OCI-LY7 (cell line): ENCODE measurements at regions not wholly inside any gene's neighbourhood (a gene's known extent, or its start where the extent isn't known, plus 50 kb on each side); places are given as distances from the start of the nearest gene placed in this dataset.

Experiments
- BruUV-seq: library from RNA; stranded (reverse); fragments of 400-500 nt; replicated peaks from 2 replicates; lab custom pipeline; 2021; lab: Mats Ljungman, UMichigan
- CTCF ChIA-PET: fragments of 300-600 bp; sonication (Branson Sonifier 250); formaldehyde crosslinking; loops from one replicate; lab custom pipeline; 2022; ENCODE audit warnings: antibody characterized with exemption; ENCODE audit not compliant: unreplicated experiment; lab: Charles Lee
- POLR2A ChIA-PET: fragments of 300-600 bp; sonication (Branson Sonifier 250); formaldehyde crosslinking; loops from one replicate; lab custom pipeline; 2022; ENCODE audit warnings: antibody characterized with exemption; lab: Charles Lee
- DNase-seq: peaks from one replicate; pipeline ENCODE4 v3.0.0-alpha.2; 2015; ENCODE audit warnings: low spot score
- H2AFZ ChIP-seq: fragments of 200-600 bp; sonication (generic), shearing (Covaris generic); 2 replicates; pipeline ENCODE4 v1.6.1; 2014; ENCODE audit warnings: mild to moderate bottlenecking, antibody characterized with exemption, low read length, moderate library complexity
- H3K27ac ChIP-seq: fragments of 200-600 bp; sonication (generic); 2 replicates; pipeline ENCODE4 v1.5.1; 2014; ENCODE audit warnings: mixed run types, low read depth, mild to moderate bottlenecking, moderate library complexity, low read length, inconsistent platforms; ENCODE audit not compliant: poor library complexity, severe bottlenecking
- H3K36me3 ChIP-seq: fragments of 200-600 bp; sonication (generic); 2 replicates; pipeline ENCODE4 v1.6.1; 2014; ENCODE audit warnings: mild to moderate bottlenecking, antibody characterized with exemption, low read length, moderate library complexity, mixed read lengths; ENCODE audit not compliant: insufficient read depth
- H3K4me1 ChIP-seq: fragments of 200-600 bp; sonication (generic); 2 replicates; pipeline ENCODE4 v1.5.1; 2014; ENCODE audit warnings: mild to moderate bottlenecking, low read length; ENCODE audit not compliant: insufficient read depth, poor library complexity, severe bottlenecking
- H3K4me2 ChIP-seq: fragments of 200-600 bp; sonication (generic); 2 replicates; pipeline ENCODE4 v1.6.1; 2014; ENCODE audit warnings: mild to moderate bottlenecking, low read length
- H3K4me3 ChIP-seq: fragments of 200-600 bp; sonication (generic); 2 replicates; pipeline ENCODE4 v1.5.1; 2014; ENCODE audit warnings: mild to moderate bottlenecking, low read depth, low read length; ENCODE audit not compliant: poor library complexity, severe bottlenecking
- H3K79me2 ChIP-seq: fragments of 200-600 bp; sonication (generic); 2 replicates; pipeline ENCODE4 v1.6.1; 2016; ENCODE audit warnings: low read depth, mild to moderate bottlenecking, low read length, moderate library complexity, mixed read lengths; ENCODE audit not compliant: insufficient read depth
- H3K9me2 ChIP-seq: fragments of 200-600 bp; sonication (generic); 2 replicates; pipeline ENCODE4 v1.6.1; 2016; ENCODE audit warnings: mild to moderate bottlenecking, low read length, mixed read lengths; ENCODE audit not compliant: insufficient read depth
- H3K9me3 ChIP-seq: fragments of 200-600 bp; sonication (generic); 2 replicates; pipeline ENCODE4 v1.6.1; 2014; ENCODE audit warnings: mild to moderate bottlenecking, mixed run types, low read length, mixed read lengths
- H4K20me1 ChIP-seq: fragments of 200-600 bp; sonication (generic); 2 replicates; pipeline ENCODE4 v1.6.1; 2014; ENCODE audit warnings: mild to moderate bottlenecking, antibody characterized with exemption, low read length, moderate library complexity, mixed read lengths; ENCODE audit not compliant: insufficient read depth
- CTCF ChIP-seq: fragments of 200-600 bp; sonication (generic); conservative IDR thresholded peaks from 2 replicates; pipeline ENCODE4 v1.5.1; 2014; ENCODE audit warnings: mild to moderate bottlenecking, antibody characterized with exemption, low read length, moderate library complexity, mixed read lengths
- EZH2phosphoT487 ChIP-seq: fragments of 200-600 bp; sonication (generic); IDR thresholded peaks from 2 replicates; pipeline ENCODE4 v1.6.1; 2018; ENCODE audit warnings: low read depth, borderline replicate concordance, mild to moderate bottlenecking, mixed run types, antibody characterized with exemption, low read length, moderate library complexity, mixed read lengths
- intact Hi-C: fragments of 100-400 bp; cut with micrococcal nuclease; formaldehyde crosslinking; loops from one replicate; pipeline ENCODE4 v1.10.0; 2022; ENCODE audit not compliant: unreplicated experiment

DNA sequence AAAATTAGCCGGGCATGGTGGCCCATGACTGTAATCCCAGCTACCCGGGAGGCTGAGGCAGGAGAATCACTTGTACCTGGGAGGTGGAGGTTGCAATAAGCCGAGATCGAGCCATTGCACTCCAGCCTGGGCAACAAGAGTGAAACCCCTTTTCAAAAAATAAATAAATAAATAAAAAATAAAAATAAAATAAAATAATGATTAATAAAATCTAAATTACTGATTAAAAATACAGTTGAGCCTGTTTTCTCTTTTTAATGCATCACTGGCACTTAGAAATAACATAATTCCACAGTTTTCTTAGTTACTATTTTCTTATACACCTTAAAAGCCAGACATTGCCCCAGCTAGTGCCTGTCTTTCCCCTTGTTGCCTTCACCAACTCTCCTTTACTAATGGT lies 922.8 kb upstream of the GJE1 start:
- no peak overlapping the region for H3K27ac ChIP-seq
- no peaks in the 10 kb centered on the region for H3K4me1 ChIP-seq
- intact Hi-C loops: no loop called here
- H3K9me3 ChIP-seq: no peaks in the 10 kb centered on the region
- H3K9me2 ChIP-seq: no peaks in the 10 kb centered on the region
- CTCF ChIA-PET: no interaction called here
- H3K79me2 ChIP-seq: no peaks in the 10 kb centered on the region
- BruUV-seq: no TSS peak
- H4K20me1 ChIP-seq: no peaks in the 10 kb centered on the region
- no peaks in the 10 kb centered on the region for H3K36me3 ChIP-seq
- no peak overlapping the region for H2AFZ ChIP-seq
- no peak for DNase-seq
- H3K4me2 ChIP-seq: no peak overlapping the region
- H3K4me3 ChIP-seq: no peak overlapping the region
- POLR2A ChIA-PET: interaction anchor here (0.7 kb wide), 1 partner anchor 303 kb away, joined by 3 read pairs; no protein-coding TSS in a partner anchor
- TF ChIP-seq CTCF (no peak), EZH2phosphoT487 (no peak)

DNA sequence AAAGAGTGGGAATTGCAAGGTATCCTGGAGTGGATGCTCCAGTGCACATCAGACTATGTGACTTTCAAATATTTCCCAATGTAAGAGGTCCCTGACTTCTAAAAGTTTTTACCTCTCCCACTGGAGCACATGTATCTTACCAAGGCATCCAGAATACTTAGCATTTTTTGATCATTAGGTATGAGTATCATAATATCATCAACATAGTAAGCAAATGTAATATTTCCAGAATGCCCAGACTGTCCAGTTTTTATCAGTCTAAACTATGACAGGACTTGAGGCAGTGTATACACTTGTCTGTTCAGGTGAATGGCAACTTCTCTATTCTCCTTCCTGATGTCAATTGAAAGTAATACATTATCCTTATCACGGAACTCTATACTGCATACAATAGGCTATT lies 924.6 kb upstream of the GJE1 start:
- Histone ChIP-seq H4K20me1 (no peaks in the 10 kb centered on the region), H3K36me3 (no peaks in the 10 kb centered on the region), H3K9me3 (no peaks in the 10 kb centered on the region), H3K4me3 (no peak overlapping the region), H3K27ac (no peak overlapping the region), H3K79me2 (no peaks in the 10 kb centered on the region), H3K9me2 (no peaks in the 10 kb centered on the region), H3K4me1 (no peaks in the 10 kb centered on the region), H2AFZ (no peak overlapping the region), H3K4me2 (no peak overlapping the region)
- POLR2A ChIA-PET: interaction anchor here (0.9 kb wide), 1 partner anchor 9 kb away, joined by 3 read pairs; no protein-coding TSS in a partner anchor
- CTCF ChIA-PET: no interaction called here
- intact Hi-C loops: no loop called here
- TF ChIP-seq EZH2phosphoT487: no peak
- no peak for TF ChIP-seq CTCF
- BruUV-seq: no TSS peak
- DNase-seq: no peak

DNA sequence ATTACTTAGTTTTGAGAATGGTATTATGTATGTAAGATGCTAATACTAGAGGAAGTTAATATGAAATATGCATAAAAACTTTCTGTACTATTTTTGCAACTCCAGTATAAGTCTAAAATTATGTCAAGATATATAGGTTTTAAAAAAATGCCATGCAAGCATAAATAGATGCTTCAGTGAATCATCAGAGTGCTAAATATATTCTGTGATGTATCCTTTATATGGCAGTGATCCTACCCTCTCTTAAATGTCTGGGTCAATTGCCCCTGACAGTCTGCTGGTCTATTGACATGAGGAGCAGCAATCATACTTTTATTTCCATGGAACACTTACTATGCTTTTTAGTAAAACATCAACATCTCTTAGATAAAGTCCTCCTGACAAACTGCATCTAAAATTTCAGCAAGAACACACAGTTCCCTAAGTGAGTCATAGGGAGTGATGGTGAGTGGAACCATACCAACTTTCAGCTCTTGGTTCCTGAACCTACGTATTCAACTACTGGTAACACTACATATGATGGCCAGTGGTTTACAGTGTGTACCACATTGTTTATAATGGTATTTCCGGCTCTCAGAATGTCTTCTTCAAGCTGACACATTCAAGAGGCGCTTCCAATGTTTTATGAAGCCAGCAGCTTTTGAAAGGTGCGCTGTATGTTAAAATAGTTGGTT lies 928.7 kb upstream of the GJE1 start:
- H3K4me3 ChIP-seq: no peak overlapping the region
- H3K9me2 ChIP-seq: no peaks in the 10 kb centered on the region
- no peak overlapping the region for H3K4me2 ChIP-seq
- no peaks in the 10 kb centered on the region for H3K9me3 ChIP-seq
- no peak for DNase-seq
- no peaks in the 10 kb centered on the region for H3K36me3 ChIP-seq
- no peaks in the 10 kb centered on the region for H3K4me1 ChIP-seq
- CTCF ChIA-PET: no interaction called here
- no peaks in the 10 kb centered on the region for H4K20me1 ChIP-seq
- no peaks in the 10 kb centered on the region for H3K79me2 ChIP-seq
- no peak for TF ChIP-seq CTCF
- no peak for TF ChIP-seq EZH2phosphoT487
- H3K27ac ChIP-seq: no peak overlapping the region
- POLR2A ChIA-PET: no interaction called here
- BruUV-seq: no TSS peak
- H2AFZ ChIP-seq: no peak overlapping the region
- intact Hi-C loops: no loop called here
